HepG2 (cell line): ENCODE measurements at regions not wholly inside any gene's neighbourhood (a gene's known extent, or its start where the extent isn't known, plus 50 kb on each side); places are given as distances from the start of the nearest gene placed in this dataset.

Experiments
- ESRRA ChIP-seq: sonication (generic); formaldehyde crosslinking; IDR thresholded peaks from 2 replicates; pipeline ENCODE4 v1.5.1; 2020; ENCODE audit warnings: mild to moderate bottlenecking, low read depth, missing genetic modification reagents
- HDAC2 ChIP-seq: sonication (generic); formaldehyde crosslinking; IDR thresholded peaks from 2 replicates; pipeline ENCODE4 v1.4.0; 2020; ENCODE audit warnings: missing genetic modification reagents
- KDM5B ChIP-seq: sonication (generic); formaldehyde crosslinking; IDR thresholded peaks from 2 replicates; pipeline ENCODE4 v1.4.0; 2020; ENCODE audit warnings: missing genetic modification reagents, mild to moderate bottlenecking, borderline replicate concordance
- MEIS1 ChIP-seq: sonication (generic); formaldehyde crosslinking; IDR thresholded peaks from 2 replicates; pipeline ENCODE4 v1.9.0; 2021; ENCODE audit warnings: mild to moderate bottlenecking, missing genetic modification reagents, moderate library complexity, borderline replicate concordance
- NFAT5 ChIP-seq: sonication (generic); formaldehyde crosslinking; IDR thresholded peaks from 2 replicates; pipeline ENCODE4 v1.4.0; 2020; ENCODE audit warnings: missing genetic modification reagents
- PAX8 ChIP-seq: sonication (generic); formaldehyde crosslinking; IDR thresholded peaks from 2 replicates; pipeline ENCODE4 v1.8.0; 2022; ENCODE audit warnings: mild to moderate bottlenecking, missing genetic modification reagents, borderline replicate concordance
- PHF20 ChIP-seq: sonication (generic); formaldehyde crosslinking; IDR thresholded peaks from 2 replicates; pipeline ENCODE4 v1.5.0; 2020; ENCODE audit warnings: mild to moderate bottlenecking, missing genetic modification reagents
- PITX1 ChIP-seq: sonication (generic); formaldehyde crosslinking; IDR thresholded peaks from 2 replicates; pipeline ENCODE4 v1.5.1; 2020; ENCODE audit warnings: mild to moderate bottlenecking, missing genetic modification reagents
- RELA ChIP-seq: sonication (generic); formaldehyde crosslinking; IDR thresholded peaks from 2 replicates; pipeline ENCODE4 v1.4.0; 2020; ENCODE audit warnings: missing genetic modification reagents
- TFDP2 ChIP-seq: sonication (generic); formaldehyde crosslinking; IDR thresholded peaks from 2 replicates; pipeline ENCODE4 v1.4.0; 2020; ENCODE audit warnings: missing genetic modification reagents
- TFE3 ChIP-seq: IDR thresholded peaks from 2 replicates; pipeline ENCODE4 v1.6.1; 2016
- TGIF2 ChIP-seq: IDR thresholded peaks from 2 replicates; pipeline ENCODE4 v1.6.1; 2016; ENCODE audit warnings: control low read depth, missing compliant biosample characterization
- TMF1 ChIP-seq: sonication (generic); formaldehyde crosslinking; IDR thresholded peaks from 2 replicates; pipeline ENCODE4 v1.8.1; 2022; ENCODE audit warnings: low read depth, missing genetic modification reagents
- ZNF224 ChIP-seq: sonication (generic); formaldehyde crosslinking; IDR thresholded peaks from 2 replicates; pipeline ENCODE4 v1.5.0; 2020; ENCODE audit warnings: mild to moderate bottlenecking, missing genetic modification reagents
- ZNF225 ChIP-seq: sonication (generic); formaldehyde crosslinking; IDR thresholded peaks from 2 replicates; pipeline ENCODE4 v1.4.0; 2020; ENCODE audit warnings: mild to moderate bottlenecking, missing genetic modification reagents
- ZNF232 ChIP-seq: sonication (generic); formaldehyde crosslinking; IDR thresholded peaks from 2 replicates; pipeline ENCODE4 v1.4.0; 2020; ENCODE audit warnings: missing genetic modification reagents, borderline replicate concordance
- ZNF30 ChIP-seq: sonication (generic); formaldehyde crosslinking; IDR thresholded peaks from 2 replicates; pipeline ENCODE4 v1.5.0; 2020; ENCODE audit warnings: mild to moderate bottlenecking, missing genetic modification reagents
- ZNF550 ChIP-seq: sonication (generic); formaldehyde crosslinking; IDR thresholded peaks from 2 replicates; pipeline ENCODE4 v1.4.0; 2020; ENCODE audit warnings: mild to moderate bottlenecking, missing genetic modification reagents, borderline replicate concordance
- ZXDC ChIP-seq: sonication (generic); formaldehyde crosslinking; IDR thresholded peaks from 2 replicates; pipeline ENCODE4 v1.5.0; 2020; ENCODE audit warnings: mild to moderate bottlenecking, missing genetic modification reagents

GRCh38 chr20:25853718-25854388 is 157.2 kb upstream of the ZNF337 start (continued):
- TF ChIP-seq ZXDC (CRISPR knock-in tag) (peak; percentile 64; the same call in 1 of the 2 replicates), ZNF224 (CRISPR knock-in tag) (0 out of 2 replicates have a peak, but pooled peaks have one; percentile 88), PHF20 (peak; percentile 72), ZNF550 (CRISPR knock-in tag) (peak; percentile 61; the same call in 1 of the 2 replicates), ZNF30 (CRISPR knock-in tag) (peak; percentile 81; the same call in 1 of the 2 replicates), ZNF232 (CRISPR knock-in tag) (peak; percentile 83), PAX8 (CRISPR knock-in tag) (0 out of 2 replicates have a peak, but pooled peaks have one; percentile 49), TMF1 (CRISPR knock-in tag) (peak; percentile 74; the same call in 1 of the 2 replicates), TFDP2 (CRISPR knock-in tag) (peak; percentile 82), TGIF2 (peak; percentile 1; the same call in 1 of the 2 replicates), HDAC2 (CRISPR knock-in tag) (peak; percentile 37; the same call in 1 of the 2 replicates), NFAT5 (0 out of 2 replicates have a peak, but pooled peaks have one; percentile 41), RELA (CRISPR knock-in tag) (0 out of 2 replicates have a peak, but pooled peaks have one; percentile 36), TFE3 (CRISPR knock-in tag) (peak; percentile 27; the same call in 1 of the 2 replicates), ZNF225 (0 out of 2 replicates have a peak, but pooled peaks have one; percentile 64), PITX1 (CRISPR knock-in tag) (0 out of 2 replicates have a peak, but pooled peaks have one; percentile 60), MEIS1 (CRISPR knock-in tag) (peak; percentile 71; the same call in 1 of the 2 replicates), ESRRA (CRISPR knock-in tag) (peak; percentile 60; the same call in 1 of the 2 replicates), KDM5B (peak; percentile 88)
